NCI-H82 treated with DMSO at 0.1 percent for 48 hours (cell line): ENCODE measurements at regions not wholly inside any gene's neighbourhood (a gene's known extent, or its start where the extent isn't known, plus 50 kb on each side); places are given as distances from the start of the nearest gene placed in this dataset.
A peak's percentile ranks its signal among the peaks of the same experiment; 100 is the strongest.
"Not testable (repeated sequence)": the region's sequence is repeated elsewhere in the genome, so short reads cannot be mapped to it uniquely, and the experiment has no call there.

Experiments
- DNase-seq: peaks from one replicate; lab custom pipeline; 2025; ENCODE audit not compliant: unreplicated experiment; lab: John Stamatoyannopoulos, UW

- DNase-seq: no peak
Observed at GRCh38 chr6:99143108-99143861, 195.5 kb upstream of the FBXL4 start.

- DNase-seq: not testable (repeated sequence)
Observed at GRCh38 chr6:99141906-99142305, 194.2 kb upstream of the FBXL4 start.

- peak; percentile 43 for DNase-seq
Observed at GRCh38 chr6:99138445-99138844, 190.7 kb upstream of the FBXL4 start.

- no peak for DNase-seq
Observed at GRCh38 chr6:99137314-99137713, 189.6 kb upstream of the FBXL4 start.

- no peak for DNase-seq
Observed at GRCh38 chr6:99136488-99136887, 188.7 kb upstream of the FBXL4 start.

- DNase-seq: peak; percentile 68
Observed at GRCh38 chr6:99132026-99132635, 184.4 kb upstream of the FBXL4 start.

- peak; percentile 65 for DNase-seq
Observed at GRCh38 chr6:99130897-99131873, 183.4 kb upstream of the FBXL4 start.

GRCh38 chr6:99129835-99130234 lies 182.1 kb upstream of the FBXL4 start:
- no peak for DNase-seq

GRCh38 chr6:99121748-99122147 lies 174.0 kb upstream of the FBXL4 start:
- no peak for DNase-seq

GRCh38 chr6:99120641-99121040 lies 172.9 kb upstream of the FBXL4 start:
- no peak for DNase-seq

GRCh38 chr6:99119109-99120031 lies 171.6 kb upstream of the FBXL4 start:
- peak; percentile 52 for DNase-seq

- DNase-seq: no peak
Observed at GRCh38 chr6:99114769-99115406, 167.1 kb upstream of the FBXL4 start.

- no peak for DNase-seq
Observed at GRCh38 chr6:99111590-99111989, 163.8 kb upstream of the FBXL4 start.

- DNase-seq: no peak
Observed at GRCh38 chr6:99110029-99110428, 162.3 kb upstream of the FBXL4 start.

GRCh38 chr6:99104218-99104617 lies 156.5 kb upstream of the FBXL4 start:
- no peak for DNase-seq

GRCh38 chr6:99099243-99099642 lies 151.5 kb upstream of the FBXL4 start:
- no peak for DNase-seq

GRCh38 chr6:99096170-99096569 lies 148.4 kb upstream of the FBXL4 start:
- DNase-seq: no peak

- DNase-seq: no peak
Observed at GRCh38 chr6:99093456-99094190, 145.9 kb upstream of the FBXL4 start.

GRCh38 chr6:99092461-99092860 lies 144.7 kb upstream of the FBXL4 start:
- DNase-seq: no peak
